ENCODE measurements at regions not wholly inside any gene's neighbourhood (a gene's known extent, or its start where the extent isn't known, plus 50 kb on each side); places are given as distances from the start of the nearest gene placed in this dataset.

DNA sequence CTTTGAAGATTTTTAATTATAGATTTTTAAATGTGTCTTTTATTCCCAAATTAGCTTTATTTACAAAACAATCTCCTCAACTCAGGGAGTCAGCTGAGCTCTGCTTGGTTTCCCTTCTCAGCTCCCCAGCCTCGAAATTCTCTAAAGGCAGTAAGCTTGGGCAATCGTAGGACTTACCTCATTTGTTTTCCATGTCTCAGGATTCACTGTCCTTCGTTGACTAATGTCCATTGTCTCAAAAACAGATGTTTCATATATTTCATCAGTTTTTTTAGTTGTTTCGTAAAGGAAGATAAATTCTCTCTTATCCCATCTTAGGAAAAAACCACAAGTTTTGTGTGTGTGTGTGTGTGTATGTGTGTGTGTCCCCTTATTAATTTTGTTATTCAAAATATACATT lies 102.2 kb upstream of the ADGRF1 start:
- TF ChIP-seq, protein P1, sequence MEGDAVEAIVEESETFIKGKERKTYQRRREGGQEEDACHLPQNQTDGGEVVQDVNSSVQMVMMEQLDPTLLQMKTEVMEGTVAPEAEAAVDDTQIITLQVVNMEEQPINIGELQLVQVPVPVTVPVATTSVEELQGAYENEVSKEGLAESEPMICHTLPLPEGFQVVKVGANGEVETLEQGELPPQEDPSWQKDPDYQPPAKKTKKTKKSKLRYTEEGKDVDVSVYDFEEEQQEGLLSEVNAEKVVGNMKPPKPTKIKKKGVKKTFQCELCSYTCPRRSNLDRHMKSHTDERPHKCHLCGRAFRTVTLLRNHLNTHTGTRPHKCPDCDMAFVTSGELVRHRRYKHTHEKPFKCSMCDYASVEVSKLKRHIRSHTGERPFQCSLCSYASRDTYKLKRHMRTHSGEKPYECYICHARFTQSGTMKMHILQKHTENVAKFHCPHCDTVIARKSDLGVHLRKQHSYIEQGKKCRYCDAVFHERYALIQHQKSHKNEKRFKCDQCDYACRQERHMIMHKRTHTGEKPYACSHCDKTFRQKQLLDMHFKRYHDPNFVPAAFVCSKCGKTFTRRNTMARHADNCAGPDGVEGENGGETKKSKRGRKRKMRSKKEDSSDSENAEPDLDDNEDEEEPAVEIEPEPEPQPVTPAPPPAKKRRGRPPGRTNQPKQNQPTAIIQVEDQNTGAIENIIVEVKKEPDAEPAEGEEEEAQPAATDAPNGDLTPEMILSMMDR (IDR thresholded peaks at IDR 0.05) = no peak
- TF ChIP-seq POLR2A (IDR thresholded peaks at IDR 0.05) = no peak
